AG09319 (cell line): ENCODE measurements at regions not wholly inside any gene's neighbourhood (a gene's known extent, or its start where the extent isn't known, plus 50 kb on each side); places are given as distances from the start of the nearest gene placed in this dataset.
A peak's percentile ranks its signal among the peaks of the same experiment; 100 is the strongest.
"Not testable (repeated sequence)": the region's sequence is repeated elsewhere in the genome, so short reads cannot be mapped to it uniquely, and the experiment has no call there.

Source experiments
- DNase-seq: peaks from one replicate; pipeline ENCODE4 v3.0.0-alpha.2; 2010; ENCODE audit warnings: low read depth; ENCODE audit errors: extremely low read depth
- TF ChIP-seq, protein P1 (sequence below): IDR thresholded peaks from 2 replicates; pipeline ENCODE4 v1.5.1; 2011; ENCODE audit warnings: low read depth, mild to moderate bottlenecking, inconsistent platforms, low read length, moderate library complexity

DNA sequence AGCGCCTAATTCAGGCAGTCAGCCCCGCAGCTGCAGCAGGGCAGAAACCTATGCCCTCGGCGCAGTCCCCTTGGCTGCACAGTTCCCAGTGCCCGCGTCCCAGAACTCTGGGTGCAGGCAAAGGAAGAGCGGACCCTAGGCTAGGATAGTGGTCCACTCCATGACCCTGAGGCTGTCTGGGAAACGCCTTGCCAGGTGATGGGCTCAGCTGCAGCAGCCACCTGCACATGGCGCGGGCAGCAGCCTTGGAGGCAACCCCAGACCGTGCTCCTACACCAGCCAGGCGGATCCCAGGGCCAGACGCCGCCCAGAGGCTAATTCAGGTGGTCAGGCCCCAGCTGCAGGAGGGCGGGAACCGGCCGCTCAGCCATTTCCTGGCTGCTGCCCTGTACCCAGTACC lies 83.0 kb downstream of the POTEC start:
- DNase-seq: not testable (repeated sequence)

DNA sequence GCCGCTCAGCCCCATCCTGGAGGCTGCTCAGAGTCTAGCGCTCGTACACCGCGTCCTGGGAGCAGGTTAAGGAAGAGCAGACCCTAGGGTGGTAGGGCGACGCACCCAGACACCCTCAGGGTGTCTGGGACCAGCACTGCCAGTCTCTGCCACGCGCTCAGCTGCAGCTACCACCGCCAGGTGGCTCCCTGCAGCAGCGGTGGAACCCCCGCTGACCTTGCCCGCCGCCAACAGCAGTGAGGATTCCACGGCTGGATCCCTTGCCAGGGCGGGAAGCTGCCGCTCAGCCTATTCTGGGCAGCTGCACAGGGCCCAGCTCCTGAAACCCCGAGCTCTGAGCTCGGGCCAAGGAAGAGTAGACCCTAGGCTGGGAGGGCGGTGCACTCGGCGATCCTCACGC lies 83.6 kb downstream of the POTEC start:
- DNase-seq: not testable (repeated sequence)

GRCh38 chr18:14458009-14458945 lies 85.1 kb downstream of the POTEC start:
- DNase-seq: not testable (repeated sequence)
- TF ChIP-seq, protein P1, sequence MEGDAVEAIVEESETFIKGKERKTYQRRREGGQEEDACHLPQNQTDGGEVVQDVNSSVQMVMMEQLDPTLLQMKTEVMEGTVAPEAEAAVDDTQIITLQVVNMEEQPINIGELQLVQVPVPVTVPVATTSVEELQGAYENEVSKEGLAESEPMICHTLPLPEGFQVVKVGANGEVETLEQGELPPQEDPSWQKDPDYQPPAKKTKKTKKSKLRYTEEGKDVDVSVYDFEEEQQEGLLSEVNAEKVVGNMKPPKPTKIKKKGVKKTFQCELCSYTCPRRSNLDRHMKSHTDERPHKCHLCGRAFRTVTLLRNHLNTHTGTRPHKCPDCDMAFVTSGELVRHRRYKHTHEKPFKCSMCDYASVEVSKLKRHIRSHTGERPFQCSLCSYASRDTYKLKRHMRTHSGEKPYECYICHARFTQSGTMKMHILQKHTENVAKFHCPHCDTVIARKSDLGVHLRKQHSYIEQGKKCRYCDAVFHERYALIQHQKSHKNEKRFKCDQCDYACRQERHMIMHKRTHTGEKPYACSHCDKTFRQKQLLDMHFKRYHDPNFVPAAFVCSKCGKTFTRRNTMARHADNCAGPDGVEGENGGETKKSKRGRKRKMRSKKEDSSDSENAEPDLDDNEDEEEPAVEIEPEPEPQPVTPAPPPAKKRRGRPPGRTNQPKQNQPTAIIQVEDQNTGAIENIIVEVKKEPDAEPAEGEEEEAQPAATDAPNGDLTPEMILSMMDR: peak; percentile 32

- DNase-seq: not testable (repeated sequence)
Measured at GRCh38 chr18:14450637-14451009, 92.8 kb downstream of the POTEC start.

DNA sequence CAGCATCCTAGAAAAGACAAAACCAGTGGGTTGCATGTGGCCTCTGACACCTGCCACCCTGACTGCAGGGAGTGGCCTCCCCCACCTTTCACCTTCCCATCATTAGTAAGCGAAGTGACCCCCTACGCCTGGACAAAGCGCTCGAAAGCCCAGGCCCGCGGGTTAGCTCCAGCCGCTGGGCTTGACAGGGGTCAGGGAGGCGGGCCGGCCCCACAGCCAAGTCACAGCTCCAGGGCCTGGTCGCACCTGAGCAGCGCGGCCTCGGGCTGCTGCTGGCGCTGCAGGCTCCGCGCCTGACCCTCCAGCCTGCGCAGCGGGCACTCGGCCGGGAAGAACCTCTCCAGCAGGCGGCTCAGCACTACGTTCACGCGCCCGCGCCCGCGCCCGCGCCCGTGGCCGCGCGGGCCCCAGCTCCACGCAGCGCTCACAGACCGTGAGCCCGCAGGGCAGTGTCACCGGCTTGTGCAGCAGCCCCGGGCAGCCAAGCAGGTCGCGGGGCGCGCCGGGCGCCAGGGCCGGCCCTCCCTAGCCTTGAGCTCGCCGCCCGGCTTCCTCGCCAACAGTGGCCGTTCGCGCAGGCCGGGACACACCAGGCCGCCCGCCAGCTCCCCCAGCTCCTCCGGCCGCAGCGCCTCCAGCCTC lies 93.3 kb downstream of the POTEC start:
- DNase-seq: not testable (repeated sequence)

GRCh38 chr18:14449062-14449461 lies 94.3 kb downstream of the POTEC start:
- DNase-seq: not testable (repeated sequence)

DNA sequence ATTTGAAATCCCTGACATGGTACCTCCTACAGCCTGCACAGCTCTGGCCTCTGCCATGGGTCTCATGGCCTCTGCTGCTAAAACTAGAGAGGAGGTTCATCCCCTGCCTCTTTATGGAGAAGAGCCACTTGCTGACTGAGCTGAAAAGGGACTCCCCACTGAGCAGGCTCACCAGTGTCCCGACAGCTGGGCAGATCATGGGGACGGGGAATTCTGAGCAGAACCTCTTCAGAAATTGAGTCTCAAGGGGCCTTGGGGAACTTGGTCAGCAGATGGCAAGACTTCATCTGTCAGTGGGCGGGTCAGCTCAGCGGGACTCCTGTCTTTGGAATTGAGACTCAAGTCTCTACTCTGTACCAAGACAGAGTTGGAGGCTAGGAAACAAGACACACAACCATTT lies 95.7 kb downstream of the POTEC start:
- DNase-seq: not testable (repeated sequence)

DNA sequence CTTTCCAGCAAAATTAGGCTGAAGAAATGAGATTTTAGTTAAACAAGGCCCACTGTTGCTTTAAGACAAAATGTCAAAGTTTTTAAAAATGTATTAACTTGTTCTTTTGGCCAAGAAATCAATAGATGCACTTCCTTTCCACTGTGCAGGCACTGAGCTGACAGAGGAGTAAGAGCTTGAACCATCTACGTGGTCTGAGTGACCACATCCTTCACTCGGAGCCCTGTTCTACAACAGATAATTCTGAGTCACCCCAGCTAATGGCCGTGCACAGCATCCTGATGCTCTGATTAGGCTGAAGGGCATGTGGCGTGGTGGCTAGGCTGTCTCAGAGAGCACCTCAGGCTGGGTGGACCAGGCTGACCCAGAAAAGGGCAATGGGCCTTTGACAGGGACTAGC lies 107.9 kb downstream of the POTEC start:
- not testable (repeated sequence) for DNase-seq

DNA sequence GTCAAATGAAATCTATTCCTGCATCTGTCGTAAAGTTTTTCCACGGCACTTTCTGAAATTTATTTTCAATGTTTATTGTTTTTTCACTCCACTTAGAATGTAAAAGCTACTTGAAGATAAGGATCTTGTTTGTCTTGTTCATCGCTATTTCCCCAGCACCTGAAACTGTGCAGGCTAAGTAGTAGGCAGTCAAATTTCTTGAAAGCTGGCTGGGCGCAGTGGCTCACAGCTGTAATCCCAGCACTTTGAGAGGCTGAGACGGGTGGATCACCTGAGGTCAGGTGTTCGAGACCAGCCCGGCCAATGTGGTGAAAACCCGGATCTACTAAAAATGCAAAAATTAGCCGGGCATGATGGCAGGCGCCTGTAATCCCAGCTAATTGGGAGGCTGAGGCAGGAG lies 111.0 kb downstream of the POTEC start:
- DNase-seq: not testable (repeated sequence)

DNA sequence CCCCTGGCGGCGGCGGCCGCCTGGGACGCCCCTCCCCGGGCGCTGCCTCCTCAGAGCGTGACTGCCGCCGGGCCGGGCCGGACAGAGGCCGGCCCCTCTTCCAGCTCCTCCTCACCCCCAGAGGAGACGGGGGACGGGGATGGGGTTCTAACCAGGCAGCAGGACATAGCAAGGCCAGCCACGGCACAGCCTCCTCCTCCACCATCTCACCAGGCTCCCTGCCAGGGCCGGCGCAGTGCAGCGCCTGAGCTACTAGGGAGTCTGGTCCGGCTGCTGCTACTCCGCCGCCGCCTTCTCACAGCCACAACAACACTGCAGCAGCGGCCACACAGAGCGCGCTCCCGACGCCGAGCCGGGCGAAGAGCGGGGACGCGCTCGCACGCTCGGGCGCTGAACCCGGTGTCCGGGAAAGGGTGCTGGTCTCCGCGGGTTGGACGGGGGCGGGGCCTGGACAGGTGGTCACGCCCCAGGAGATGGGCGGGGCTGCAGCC lies 112.3 kb downstream of the POTEC start:
- DNase-seq: peak; percentile 10

DNA sequence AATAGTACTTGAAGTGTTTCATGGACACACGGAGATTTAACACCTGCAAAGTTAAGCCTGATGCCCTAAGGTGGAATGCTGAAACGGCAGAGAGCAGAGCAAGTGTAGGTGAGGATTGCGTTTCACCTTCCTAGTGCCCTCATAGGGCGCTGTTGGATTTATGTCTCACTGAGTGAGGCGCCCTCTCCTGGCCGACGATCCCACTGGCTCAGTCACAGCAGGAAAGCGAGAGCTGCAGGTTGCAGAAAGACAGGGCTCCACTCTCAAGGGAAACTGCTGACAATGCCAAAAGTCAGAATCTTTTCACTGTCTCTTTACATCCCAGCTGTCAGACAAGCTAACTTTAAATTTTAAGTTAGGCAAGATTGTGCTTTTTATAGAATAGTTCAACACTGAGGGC lies 127.6 kb downstream of the POTEC start:
- DNase-seq: not testable (repeated sequence)

DNA sequence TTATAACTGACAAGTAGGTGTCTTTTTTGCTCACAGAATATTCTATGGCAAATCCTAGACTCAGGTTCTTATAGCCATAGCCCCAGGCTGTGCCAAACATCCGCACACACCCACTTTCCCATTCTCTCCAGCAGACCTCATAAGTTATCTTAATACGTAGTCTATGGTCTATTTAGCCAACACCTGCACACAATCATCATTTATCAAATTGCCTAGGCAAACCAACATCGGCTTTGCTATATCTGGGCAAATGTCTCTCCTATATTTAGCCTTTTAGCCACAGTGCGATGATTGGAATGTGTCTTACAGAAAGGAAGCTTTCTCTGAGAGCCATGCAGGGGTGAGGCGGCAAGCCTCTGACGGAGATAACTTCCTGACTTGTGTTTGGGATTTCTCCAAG lies 128.0 kb downstream of the POTEC start:
- not testable (repeated sequence) for DNase-seq

More for the DNA sequence above, 127.6 kb downstream of the POTEC start:
- TF ChIP-seq, protein P1: peak; percentile 23

DNA sequence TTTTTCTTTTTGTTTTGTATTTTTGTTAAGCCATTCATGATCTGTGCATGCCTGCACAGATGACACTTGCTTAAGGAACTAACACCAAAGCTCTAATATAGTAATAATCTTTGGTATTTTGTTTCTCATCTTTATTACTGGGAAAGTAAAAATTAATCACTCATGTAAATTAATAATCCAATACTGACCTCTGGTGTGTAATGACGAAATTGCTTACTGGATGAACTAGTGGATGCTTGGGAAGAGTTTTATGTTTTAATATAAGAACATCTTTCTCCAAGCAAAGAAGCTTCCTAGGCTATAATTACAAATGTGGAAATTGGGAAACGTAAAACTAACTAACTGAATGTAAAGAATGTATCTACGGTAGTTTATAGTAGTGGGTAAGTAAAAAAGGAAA lies 147.9 kb downstream of the POTEC start:
- DNase-seq: not testable (repeated sequence)

GRCh38 chr18:14393563-14394103 lies 149.8 kb downstream of the POTEC start:
- DNase-seq: not testable (repeated sequence)

DNA sequence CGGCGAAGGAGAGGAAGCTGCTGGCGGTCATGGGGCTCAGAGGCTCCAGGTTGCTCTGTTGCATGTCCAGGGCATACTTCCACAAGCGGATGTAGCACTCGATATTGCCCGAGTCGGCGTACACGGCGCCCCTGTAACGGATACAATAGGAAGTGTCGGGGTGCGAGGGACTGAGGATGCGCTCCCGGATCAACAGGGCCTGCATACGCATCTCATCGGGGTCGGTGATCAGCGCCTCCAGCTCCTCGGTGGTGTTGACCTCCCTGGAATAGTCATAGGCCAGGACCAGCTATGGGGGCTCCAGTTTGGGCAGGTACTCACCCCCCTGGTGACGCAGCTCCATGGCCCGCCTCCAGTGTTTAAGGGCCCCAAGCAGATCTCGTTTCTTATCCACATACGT lies 150.8 kb downstream of the POTEC start:
- not testable (repeated sequence) for DNase-seq

DNA sequence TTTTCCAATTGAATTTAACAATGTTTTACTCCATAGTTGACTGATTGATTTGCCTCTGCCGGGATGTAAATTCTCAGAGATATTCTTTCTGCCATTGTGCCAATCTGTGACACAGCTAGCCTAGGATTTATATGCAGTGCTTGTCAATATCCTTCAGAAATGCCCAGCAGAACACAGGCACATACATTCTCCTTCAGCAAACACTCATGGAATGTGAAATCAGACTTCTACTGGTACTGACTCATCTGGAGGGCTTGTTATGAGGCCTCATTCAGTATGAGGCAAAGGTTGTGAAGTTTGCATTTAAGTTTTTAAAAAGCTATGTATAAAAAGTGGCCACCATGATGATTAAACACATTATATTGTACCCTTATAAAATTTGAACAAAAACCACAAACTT lies 158.4 kb downstream of the POTEC start:
- DNase-seq: not testable (repeated sequence)

GRCh38 chr18:14382666-14383065 lies 160.7 kb downstream of the POTEC start:
- not testable (repeated sequence) for DNase-seq

DNA sequence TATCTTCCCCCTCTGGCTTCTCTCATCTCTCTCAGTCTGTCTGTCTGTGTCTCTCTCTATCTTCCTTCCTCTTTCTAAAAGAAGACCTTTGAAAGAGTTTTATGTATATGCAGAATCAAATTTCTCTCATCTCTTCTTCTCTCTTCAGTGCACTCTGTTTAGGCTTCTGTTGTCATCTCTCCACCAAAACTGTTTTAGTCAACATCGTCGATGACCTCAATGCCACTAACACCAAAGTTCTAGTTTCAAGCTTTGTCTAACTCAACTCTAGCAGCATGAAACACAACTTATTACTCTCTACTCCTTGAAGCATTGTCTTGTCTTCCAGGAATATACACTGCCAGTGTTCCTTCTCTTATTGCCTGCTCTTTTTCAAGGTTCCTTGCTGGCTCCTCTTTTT lies 163.9 kb downstream of the POTEC start:
- not testable (repeated sequence) for DNase-seq
